ENCODE measurements at regions not wholly inside any gene's neighbourhood (a gene's known extent, or its start where the extent isn't known, plus 50 kb on each side); places are given as distances from the start of the nearest gene placed in this dataset.

- DNase-seq (ENCODE audit: low read depth), result no peak
- no peak for TF ChIP-seq CTCF (IDR thresholded peaks at IDR 0.05; ENCODE audit: insufficient read depth, low read depth, low read length)
- H3K4me3 ChIP-seq (ENCODE audit: low read depth, low read length), result no peak overlapping the region
Observed at GRCh38 chr18:79628416-79629248, 51.0 kb upstream of the CTDP1 start.

- no peak for DNase-seq (ENCODE audit: low read depth)
- no peak for TF ChIP-seq CTCF (IDR thresholded peaks at IDR 0.05; ENCODE audit: insufficient read depth, low read depth, low read length)
Observed at GRCh38 chr18:79629249-79629558, 50.4 kb upstream of the CTDP1 start.

GRCh38 chr18:79629606-79630005 lies 50.0 kb upstream of the CTDP1 start:
- H3K4me3 ChIP-seq (ENCODE audit: low read depth, low read length), result no peak overlapping the region
- no peak for DNase-seq (ENCODE audit: low read depth)
- no peak for TF ChIP-seq CTCF (IDR thresholded peaks at IDR 0.05; ENCODE audit: insufficient read depth, low read depth, low read length)

More at GRCh38 chr18:79629249-79629558, 50.4 kb upstream of the CTDP1 start:
- H3K4me3 ChIP-seq (ENCODE audit: low read depth, low read length), result no peak overlapping the region

Data from fibroblast of villous mesenchyme (primary cell).